CD4-positive, alpha-beta T cell treated with Interferon alpha-2 for 1 hour (primary cell): ENCODE measurements at regions not wholly inside any gene's neighbourhood (a gene's known extent, or its start where the extent isn't known, plus 50 kb on each side); places are given as distances from the start of the nearest gene placed in this dataset.
"Not testable (repeated sequence)": the region's sequence is repeated elsewhere in the genome, so short reads cannot be mapped to it uniquely, and the experiment has no call there.

Experiments used
- DNase-seq, 2 donors: peaks; one replicate each; pipeline ENCODE4 v3.0.0-alpha.2; 2020 to 2022

GRCh38 chr21:15441060-15441493 is 288.7 kb upstream of the USP25 start:
- DNase-seq = no peak

DNA sequence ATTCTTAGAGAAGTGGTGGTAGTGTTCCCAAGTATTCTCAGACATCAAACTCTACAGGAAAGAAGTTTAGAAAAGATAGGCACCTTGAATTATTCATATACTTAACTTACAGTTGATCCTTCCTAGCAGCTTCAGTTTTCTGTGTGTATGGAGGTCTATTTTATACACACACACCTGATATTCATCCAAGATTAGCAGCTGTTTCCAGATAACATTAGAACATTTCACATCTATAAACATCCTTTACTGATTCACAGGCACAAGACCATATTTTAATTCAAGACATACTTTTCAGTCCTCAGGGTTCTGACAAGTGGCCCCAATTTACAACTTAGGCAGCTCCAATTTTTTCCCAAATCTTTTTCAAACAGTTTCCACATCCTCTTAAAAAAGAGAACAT is 287.8 kb upstream of the USP25 start:
- DNase-seq = no peak

DNA sequence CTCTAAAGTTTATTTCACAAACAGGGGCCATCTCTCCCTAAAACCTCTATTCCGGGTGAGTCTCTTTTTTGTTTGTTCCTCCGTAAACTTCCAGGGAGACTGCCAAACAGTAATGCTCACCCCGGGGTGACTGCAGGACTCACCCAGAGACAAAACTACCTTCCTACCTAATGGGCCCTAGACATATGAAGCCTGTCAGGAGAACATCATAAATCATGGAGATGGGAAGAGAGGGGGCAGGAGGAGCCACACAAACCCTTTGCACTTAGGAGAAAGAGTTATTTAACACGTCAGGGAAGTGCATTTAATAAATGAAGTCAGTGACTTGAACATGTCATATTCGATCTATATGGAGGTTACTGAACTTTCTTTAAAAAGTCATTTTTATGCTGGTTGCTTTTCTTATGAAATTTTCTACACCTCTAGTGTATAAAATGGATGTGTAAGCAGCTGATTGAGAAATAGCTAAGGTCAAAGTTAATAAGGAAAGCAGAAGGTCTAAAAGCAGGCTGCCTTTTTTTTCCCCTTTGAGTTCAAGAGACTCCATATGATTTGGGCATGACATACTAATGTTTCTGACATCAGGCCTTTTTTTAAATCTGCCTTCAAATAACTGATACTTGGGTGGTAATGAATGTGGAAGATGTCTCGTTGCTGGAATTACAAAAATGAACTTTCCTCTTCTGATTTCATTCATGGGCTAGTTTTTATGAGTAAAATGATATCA is 286.9 kb upstream of the USP25 start:
- DNase-seq = no peak

- DNase-seq = no peak
Observed at GRCh38 chr21:15443740-15444117, 286.1 kb upstream of the USP25 start.

DNA sequence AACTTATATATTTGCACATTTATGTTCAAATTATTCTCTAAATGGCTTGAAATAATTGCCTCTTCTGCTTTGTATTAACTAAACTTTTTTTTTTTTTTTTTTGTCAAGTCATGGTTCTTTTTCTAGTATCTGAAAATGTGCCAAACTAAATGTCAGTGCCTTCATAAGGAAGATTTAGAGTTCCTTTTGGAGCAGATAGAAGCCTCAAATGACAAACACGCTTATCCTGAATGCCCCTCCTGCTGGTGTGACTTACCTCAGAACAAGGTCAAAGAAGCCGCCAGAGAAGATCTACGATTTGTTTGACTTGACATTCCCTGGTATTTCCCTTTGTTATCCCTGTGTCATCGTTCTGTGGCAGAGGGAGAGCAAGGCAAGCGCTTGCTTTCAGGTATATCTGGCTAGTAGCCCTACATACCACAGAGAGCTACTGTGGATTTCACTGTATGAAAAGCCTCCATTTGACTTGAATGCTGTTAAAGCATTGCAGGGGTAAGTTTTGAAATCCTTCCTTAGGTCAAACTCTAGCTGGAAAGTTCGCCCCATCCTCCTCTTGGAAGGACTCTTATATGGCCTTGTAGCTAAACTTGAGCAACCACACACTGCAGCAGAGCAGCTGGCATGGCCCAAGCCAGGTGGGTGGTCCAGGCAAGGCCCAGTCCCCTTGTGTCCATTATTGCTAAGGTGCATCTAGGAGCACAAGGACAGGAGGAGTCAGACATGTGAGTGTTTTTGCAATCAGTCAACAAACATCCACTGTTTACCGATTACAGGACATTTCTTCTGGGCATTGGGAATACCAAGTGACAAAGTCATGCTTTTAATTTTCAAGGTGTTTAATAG is 285.4 kb upstream of the USP25 start:
- no peak for DNase-seq

DNA sequence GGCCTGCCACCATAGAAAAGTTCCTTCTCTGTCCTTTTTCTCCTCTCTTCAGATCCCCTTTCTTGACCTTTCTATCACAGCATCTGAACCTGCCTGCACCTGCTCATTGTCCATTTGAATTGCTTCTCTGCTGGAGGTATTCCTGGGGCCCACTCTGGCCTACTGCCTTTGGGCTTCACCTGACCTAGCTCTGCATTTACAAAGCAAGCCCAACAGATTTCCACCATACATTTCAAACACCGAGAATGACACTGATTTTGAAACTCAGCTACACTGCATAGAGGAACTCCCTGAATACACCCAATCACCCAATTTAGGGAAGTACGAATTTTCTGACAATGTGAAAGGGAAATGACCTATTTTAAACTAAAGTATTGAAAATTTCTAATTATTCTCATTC is 284.5 kb upstream of the USP25 start:
- DNase-seq = no peak

DNA sequence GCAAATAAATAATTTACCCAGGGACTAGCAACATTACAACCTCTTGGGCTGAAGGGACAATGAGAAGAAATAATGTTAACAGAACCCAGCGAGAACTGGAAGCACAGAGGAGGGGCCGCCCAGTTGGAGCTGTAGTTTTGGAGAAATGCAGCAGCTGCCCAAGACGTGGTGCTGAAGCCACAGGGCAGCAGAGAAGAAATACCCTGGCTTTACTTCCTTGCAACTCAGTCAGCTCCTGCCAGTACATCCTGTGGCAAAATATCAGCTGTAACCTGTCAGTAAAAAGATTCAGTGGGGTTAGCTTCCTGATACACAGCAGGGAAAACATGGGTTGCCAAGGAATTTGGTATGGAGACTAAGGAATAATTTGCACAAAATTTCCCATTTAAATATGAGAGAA is 283.6 kb upstream of the USP25 start:
- DNase-seq = no peak

DNA sequence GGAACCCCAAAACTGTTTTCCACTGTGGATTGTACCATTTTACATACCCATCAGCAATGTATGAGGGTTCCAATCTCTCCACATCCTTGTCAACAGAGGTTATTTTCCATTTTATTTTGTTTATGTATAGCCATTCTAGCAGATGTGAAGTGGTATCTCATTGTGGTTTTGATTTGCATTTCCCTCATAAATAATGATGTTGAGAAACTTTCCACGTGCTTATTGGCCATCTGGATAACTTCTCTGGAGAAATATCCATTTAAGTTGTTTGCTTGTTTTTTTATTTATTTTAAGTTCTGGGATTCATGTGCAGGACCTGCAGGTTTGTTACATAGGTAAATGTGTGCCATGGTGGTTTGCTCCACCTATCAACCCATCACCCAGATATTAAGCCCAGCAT is 280.2 kb upstream of the USP25 start:
- no peak for DNase-seq

DNA sequence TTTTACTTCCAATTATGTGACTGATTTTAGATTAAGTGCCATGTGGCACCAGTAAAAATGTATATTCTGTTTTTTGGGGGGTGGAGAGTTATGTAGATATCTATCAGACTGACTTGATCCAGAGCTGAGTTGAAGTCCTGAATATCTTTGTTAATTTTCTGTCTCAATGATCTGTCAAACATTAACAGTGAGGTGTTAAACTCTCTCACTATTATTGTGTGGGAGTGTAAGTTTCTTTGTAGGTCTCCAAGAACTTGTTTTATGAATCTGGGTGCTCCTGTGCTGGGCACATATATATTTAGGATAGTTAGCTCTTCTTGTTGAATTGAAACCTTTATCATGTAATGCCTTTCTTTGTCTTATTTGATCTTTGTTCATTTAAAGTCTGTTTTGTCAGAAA is 276.5 kb upstream of the USP25 start:
- DNase-seq = no peak

GRCh38 chr21:15453785-15454184 is 276.0 kb upstream of the USP25 start:
- not testable (repeated sequence) for DNase-seq

DNA sequence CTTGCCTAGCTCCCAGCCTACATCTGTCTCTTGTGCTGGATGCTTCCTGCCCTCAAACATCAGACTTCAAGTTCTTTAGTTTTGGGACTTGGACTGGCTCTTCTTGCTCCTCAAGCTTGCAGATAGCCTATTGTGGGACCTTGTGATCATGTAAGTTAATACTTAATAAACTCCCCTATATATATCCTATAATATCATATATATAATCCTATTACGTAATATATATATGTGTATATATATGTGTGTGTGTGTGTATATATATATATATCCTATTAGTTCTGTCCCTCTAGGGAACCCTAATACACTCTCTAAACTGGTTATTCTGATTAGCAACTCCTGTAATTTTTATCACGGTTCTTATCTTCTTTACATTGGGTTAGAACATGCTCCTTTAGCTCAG is 274.9 kb upstream of the USP25 start:
- not testable (repeated sequence) for DNase-seq

DNA sequence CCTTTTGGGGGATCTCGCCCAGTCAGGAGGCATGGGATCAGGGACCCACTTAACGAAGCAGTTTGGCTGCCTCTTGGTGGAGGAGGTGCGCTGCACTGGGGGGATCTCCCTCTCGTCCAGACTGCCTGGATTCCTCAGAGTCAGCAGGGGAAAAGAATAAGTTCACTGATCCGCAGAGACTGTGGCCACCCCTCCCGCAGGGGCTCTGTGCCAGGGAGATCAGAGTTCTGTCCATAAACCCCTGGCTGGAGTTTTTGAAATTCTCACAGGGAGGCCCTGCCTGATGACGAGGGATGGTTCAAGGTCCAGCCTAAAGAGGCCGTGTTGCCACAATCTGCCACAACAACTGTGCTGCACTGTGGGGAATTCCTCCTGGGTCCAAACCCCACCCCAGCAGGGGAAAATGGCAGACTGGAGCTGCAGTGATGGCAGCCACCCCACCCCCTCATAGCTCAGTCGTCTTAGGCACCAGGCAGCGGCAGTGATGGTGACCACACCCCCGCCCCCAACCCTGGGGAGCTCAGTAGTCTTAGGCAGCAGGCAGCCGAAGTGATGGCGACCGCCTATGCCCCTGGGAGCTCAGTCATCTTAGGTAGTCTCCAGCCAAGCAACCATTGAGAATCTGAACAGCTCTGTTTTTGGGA is 273.8 kb upstream of the USP25 start:
- no peak for DNase-seq

- no peak for DNase-seq
Observed at GRCh38 chr21:15457965-15458364, 271.8 kb upstream of the USP25 start.

DNA sequence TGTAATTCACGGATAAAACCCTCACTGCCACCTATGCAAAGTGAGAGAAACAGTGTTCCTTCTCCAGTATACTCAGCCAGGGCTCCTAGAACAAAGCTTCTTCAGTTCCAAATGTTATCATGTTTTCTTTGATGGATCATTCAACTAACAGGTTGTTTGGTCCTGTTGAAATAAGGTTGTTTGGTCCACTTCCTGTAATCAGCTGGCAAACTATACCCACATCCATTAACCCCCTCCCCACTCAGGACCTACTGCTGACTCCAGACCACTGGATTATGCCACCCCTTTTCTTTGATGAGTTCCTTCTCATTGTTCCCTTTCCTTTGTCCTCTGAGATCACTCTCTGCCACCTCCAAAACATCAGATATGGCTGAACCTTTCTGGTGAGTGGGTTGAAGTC is 267.7 kb upstream of the USP25 start:
- DNase-seq = no peak

GRCh38 chr21:15466329-15466728 is 263.5 kb upstream of the USP25 start:
- no peak for DNase-seq

- DNase-seq = no peak
Observed at GRCh38 chr21:15468368-15468767, 261.4 kb upstream of the USP25 start.

- DNase-seq = no peak
Observed at GRCh38 chr21:15472108-15473040, 257.4 kb upstream of the USP25 start.

DNA sequence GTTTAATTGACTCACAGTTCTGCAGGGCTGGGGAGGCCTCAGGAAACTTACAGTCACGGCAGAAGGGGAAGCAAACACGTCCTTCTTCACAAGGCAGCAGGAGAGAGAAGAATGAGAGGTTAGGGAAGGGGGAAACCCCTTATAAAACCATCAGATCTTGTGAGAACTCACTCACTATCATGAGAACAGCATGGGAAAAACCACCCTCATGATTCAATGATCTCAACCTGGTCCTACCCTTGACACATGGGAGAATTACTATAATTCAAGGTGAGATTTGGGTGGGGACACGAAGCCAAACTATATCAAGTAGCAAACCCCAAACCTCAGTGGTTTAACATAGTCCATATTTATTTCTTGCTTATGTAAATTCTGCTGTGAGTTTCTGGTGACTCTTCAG is 252.0 kb upstream of the USP25 start:
- DNase-seq = not testable (repeated sequence)

DNA sequence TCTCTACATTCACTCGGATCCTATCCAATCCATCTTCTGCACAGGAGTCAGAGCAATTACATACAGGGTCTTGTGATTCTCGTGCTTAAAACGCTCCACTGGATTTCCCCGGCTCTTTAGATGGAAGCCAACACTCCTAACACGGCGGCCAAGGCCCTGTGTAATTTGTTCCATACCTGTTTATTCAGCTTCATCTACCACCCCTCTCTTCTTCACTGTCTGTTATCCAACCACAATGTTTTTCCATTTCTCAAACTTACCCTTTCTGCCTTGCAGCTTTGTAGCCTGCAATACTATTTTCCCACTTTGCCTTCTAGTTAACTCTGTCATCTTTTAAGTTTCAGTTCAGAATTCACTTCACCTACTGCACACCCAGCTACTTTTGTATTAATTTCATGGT is 249.6 kb upstream of the USP25 start:
- DNase-seq = no peak

DNA sequence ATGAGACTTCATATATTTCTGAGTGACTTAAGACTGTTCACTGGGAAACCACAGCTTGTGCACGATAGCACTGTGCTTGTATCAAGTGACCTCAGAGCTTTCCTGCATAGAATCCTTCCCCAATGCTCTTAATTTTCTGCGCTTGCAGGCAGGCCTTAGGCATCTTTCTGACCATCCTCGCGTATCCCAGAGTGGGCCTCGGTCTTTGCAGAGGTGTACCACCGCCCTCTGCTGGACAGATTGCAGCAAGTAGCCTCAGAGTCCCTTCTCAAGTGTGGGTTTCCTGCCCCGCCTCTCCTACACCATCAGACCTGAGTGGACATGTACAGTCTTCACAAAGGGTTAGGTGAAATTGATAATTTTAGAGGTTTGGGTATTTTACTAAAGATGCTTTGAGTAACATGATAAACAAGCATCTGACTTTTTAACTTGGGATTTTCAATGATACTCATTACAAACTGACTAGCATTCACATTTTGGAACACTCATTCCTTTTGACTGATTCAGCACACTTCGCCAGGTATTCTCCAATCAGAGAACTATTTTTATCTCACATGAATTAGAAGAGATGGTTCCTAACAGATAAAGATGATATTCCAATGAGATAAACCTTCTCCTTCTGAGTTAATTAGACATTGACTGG is 246.5 kb upstream of the USP25 start:
- DNase-seq = peak; percentile 79

DNA sequence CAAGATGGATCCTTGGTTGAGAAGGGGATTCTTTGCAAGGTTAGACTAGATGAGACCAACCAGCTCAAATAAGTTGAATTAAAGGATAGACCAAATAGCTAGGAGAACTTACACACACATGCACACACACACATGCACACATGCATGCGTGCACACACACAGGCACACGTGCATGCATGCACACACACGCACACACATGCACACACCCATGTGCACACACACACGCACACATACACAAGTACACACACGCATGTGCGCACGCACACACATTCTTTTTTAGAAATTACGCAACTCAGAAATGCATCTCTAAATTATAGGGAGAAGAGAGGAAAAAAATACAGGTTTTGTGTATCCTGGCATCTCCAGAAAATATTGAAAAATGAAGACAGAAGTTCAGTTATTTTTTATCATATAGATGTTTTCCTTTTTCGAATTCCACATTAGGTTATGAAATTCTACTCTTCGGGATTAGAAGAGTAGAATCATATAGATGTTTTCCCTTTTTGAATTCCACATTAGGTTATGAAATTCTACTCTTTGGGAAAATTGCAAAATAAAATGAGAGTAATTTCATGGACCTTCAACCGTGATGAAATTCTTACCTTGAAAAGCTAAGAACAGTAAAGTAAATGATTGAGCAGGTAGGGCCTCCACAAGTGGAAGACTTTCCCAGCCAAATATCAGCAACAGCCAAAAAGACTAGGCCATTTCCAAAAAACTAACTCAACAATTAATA is 243.2 kb upstream of the USP25 start:
- DNase-seq = no peak

GRCh38 chr21:15487196-15487550 is 242.6 kb upstream of the USP25 start:
- no peak for DNase-seq
